ENCODE measurements at regions not wholly inside any gene's neighbourhood (a gene's known extent, or its start where the extent isn't known, plus 50 kb on each side); places are given as distances from the start of the nearest gene placed in this dataset.

GRCh38 chr5:4375640-4376039 is 764.5 kb upstream of the ADAMTS16 start:
- Histone ChIP-seq H3K9me3 (ENCODE audit: control insufficient read depth in 2 of 3, insufficient read depth in 1 of 3, low read length in 3 of 3) (no peaks in the 10 kb centered on the region), H3K9ac (ENCODE audit: low read length in 3 of 3) (no peak overlapping the region), H3K27me3 (ENCODE audit: control insufficient read depth, insufficient read depth, low read length) (no peaks in the 10 kb centered on the region), H3K27ac (ENCODE audit: low read depth in 2 of 2, low read length in 2 of 2) (no peak overlapping the region), H3K36me3 (ENCODE audit: control insufficient read depth in 2 of 3, insufficient read depth in 3 of 3, low read length in 3 of 3) (no peaks in the 10 kb centered on the region), H3K4me3 (ENCODE audit: low read length in 3 of 3) (no peak overlapping the region), H3K4me1 (ENCODE audit: control insufficient read depth in 2 of 3, insufficient read depth in 2 of 3, low read depth in 1 of 3, low read length in 3 of 3) (no peaks in the 10 kb centered on the region)
- DNase-seq: peak in 1 of 5 donors; percentile 19
- TF ChIP-seq CTCF (IDR thresholded peaks at IDR 0.05; ENCODE audit: borderline replicate concordance, extremely low read depth, insufficient read depth): no peak
- intact Hi-C loops (cut with DNase I): no loop called here
- FAIRE-seq: no peak

GRCh38 chr5:4383102-4383501 is 757.0 kb upstream of the ADAMTS16 start:
- Histone ChIP-seq H3K4me1 (ENCODE audit: control insufficient read depth in 2 of 3, insufficient read depth in 2 of 3, low read depth in 1 of 3, low read length in 3 of 3) (no peaks in the 10 kb centered on the region), H3K27ac (ENCODE audit: low read depth in 2 of 2, low read length in 2 of 2) (no peak overlapping the region), H3K9ac (ENCODE audit: low read length in 3 of 3) (no peak overlapping the region), H3K4me3 (ENCODE audit: low read length in 3 of 3) (no peak overlapping the region), H3K27me3 (ENCODE audit: control insufficient read depth, insufficient read depth, low read length) (no peaks in the 10 kb centered on the region), H3K9me3 (ENCODE audit: control insufficient read depth in 2 of 3, insufficient read depth in 1 of 3, low read length in 3 of 3) (no peaks in the 10 kb centered on the region), H3K36me3 (ENCODE audit: control insufficient read depth in 2 of 3, insufficient read depth in 3 of 3, low read length in 3 of 3) (no peaks in the 10 kb centered on the region)
- no peak for TF ChIP-seq CTCF (IDR thresholded peaks at IDR 0.05; ENCODE audit: borderline replicate concordance, extremely low read depth, insufficient read depth)
- intact Hi-C loops (cut with DNase I): no loop called here
- DNase-seq: peak in 2 of 5 donors; percentile 55 to 56
- no peak for FAIRE-seq

DNA sequence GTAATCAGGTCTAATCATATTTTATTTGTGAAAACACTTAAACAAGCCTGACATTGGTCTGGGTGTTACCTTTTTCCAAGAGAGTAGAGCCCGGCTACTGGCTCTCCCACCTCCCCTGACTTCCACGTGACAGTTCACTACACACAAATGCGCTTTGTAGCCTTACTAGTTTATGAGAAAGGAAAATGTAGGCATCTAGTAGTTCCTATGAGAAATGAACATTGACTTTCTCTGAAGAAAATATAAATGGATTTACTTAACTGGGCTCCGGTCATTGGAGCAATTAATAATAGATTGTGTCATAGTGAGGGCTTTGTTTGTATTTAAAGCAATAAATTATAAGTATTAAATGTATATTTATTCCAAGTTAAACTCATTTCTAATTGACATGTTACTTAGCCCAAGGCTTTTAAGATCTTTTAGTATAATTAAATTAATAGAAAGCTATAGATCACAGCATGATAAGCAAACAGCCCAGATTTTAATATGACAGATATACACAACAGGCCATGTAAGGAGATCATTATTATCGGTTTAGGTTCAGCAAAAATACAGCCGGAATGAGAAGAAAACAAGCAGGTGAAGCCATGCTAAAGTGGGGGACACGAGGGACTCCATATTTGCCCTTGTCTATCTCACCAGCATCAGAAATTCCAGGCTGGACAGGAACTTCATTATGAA is 756.5 kb upstream of the ADAMTS16 start:
- Histone ChIP-seq H3K9ac (ENCODE audit: low read length in 3 of 3) (no peak overlapping the region), H3K9me3 (ENCODE audit: control insufficient read depth in 2 of 3, insufficient read depth in 1 of 3, low read length in 3 of 3) (no peaks in the 10 kb centered on the region), H3K27me3 (ENCODE audit: control insufficient read depth, insufficient read depth, low read length) (no peaks in the 10 kb centered on the region), H3K27ac (ENCODE audit: low read depth in 2 of 2, low read length in 2 of 2) (no peak overlapping the region), H3K4me3 (ENCODE audit: low read length in 3 of 3) (no peak overlapping the region), H3K4me1 (ENCODE audit: control insufficient read depth in 2 of 3, insufficient read depth in 2 of 3, low read depth in 1 of 3, low read length in 3 of 3) (no peaks in the 10 kb centered on the region), H3K36me3 (ENCODE audit: control insufficient read depth in 2 of 3, insufficient read depth in 3 of 3, low read length in 3 of 3) (no peaks in the 10 kb centered on the region)
- FAIRE-seq (no peak), DNase-seq (peak in 1 of 5 donors; percentile 26)
- TF ChIP-seq CTCF (IDR thresholded peaks at IDR 0.05; ENCODE audit: borderline replicate concordance, extremely low read depth, insufficient read depth): no peak
- intact Hi-C loops (cut with DNase I): no loop called here

GRCh38 chr5:4384649-4385048 is 755.5 kb upstream of the ADAMTS16 start:
- Histone ChIP-seq H3K9ac (ENCODE audit: low read length in 3 of 3) (no peak overlapping the region), H3K36me3 (ENCODE audit: control insufficient read depth in 2 of 3, insufficient read depth in 3 of 3, low read length in 3 of 3) (no peaks in the 10 kb centered on the region), H3K4me3 (ENCODE audit: low read length in 3 of 3) (no peak overlapping the region), H3K27ac (ENCODE audit: low read depth in 2 of 2, low read length in 2 of 2) (no peak overlapping the region), H3K27me3 (ENCODE audit: control insufficient read depth, insufficient read depth, low read length) (no peaks in the 10 kb centered on the region), H3K4me1 (ENCODE audit: control insufficient read depth in 2 of 3, insufficient read depth in 2 of 3, low read depth in 1 of 3, low read length in 3 of 3) (no peaks in the 10 kb centered on the region), H3K9me3 (ENCODE audit: control insufficient read depth in 2 of 3, insufficient read depth in 1 of 3, low read length in 3 of 3) (peaks cover 0 to 2% (median 0%) of the 10 kb centered on the region in 3 donors)
- intact Hi-C loops (cut with DNase I): no loop called here
- TF ChIP-seq CTCF (IDR thresholded peaks at IDR 0.05; ENCODE audit: borderline replicate concordance, extremely low read depth, insufficient read depth): no peak
- FAIRE-seq (no peak), DNase-seq (no peak)

Measured in kidney (tissue), 13 donors.